Activated CD8-positive, alpha-beta memory T cell treated with anti-CD3 and anti-CD28 coated beads, Interleukin-2, amount 10 ng/mL, durations not matched to agents 7 days and 5 days (primary cell): ENCODE measurements at regions not wholly inside any gene's neighbourhood (a gene's known extent, or its start where the extent isn't known, plus 50 kb on each side); places are given as distances from the start of the nearest gene placed in this dataset.
"Not testable (repeated sequence)": the region's sequence is repeated elsewhere in the genome, so short reads cannot be mapped to it uniquely, and the experiment has no call there.

Source experiments
- ATAC-seq: fragments of 150-1000 bp; cut with Tn5 transposase; one replicate; pipeline ENCODE4 v1.10.0; 2021; ENCODE audit warnings: moderate library complexity
- CTCF ChIA-PET: fragments of 350-600 bp; sonication (Branson Sonifier 250); formaldehyde crosslinking; loops from one replicate; lab custom pipeline; 2021; ENCODE audit warnings: antibody characterized with exemption; lab: Charles Lee
- DNase-seq: peaks from one replicate; pipeline ENCODE4 v3.0.0-alpha.2; 2020
- H3K27ac Mint-ChIP-seq: one replicate; pipeline ENCODE4 v1.8.0; 2021; ENCODE audit warnings: mild to moderate bottlenecking, mixed read lengths
- H3K27me3 Mint-ChIP-seq: one replicate; pipeline ENCODE4 v1.8.0; 2021; ENCODE audit warnings: mixed read lengths
- H3K36me3 Mint-ChIP-seq: one replicate; pipeline ENCODE4 v1.8.0; 2021; ENCODE audit warnings: mild to moderate bottlenecking, mixed read lengths
- H3K4me1 Mint-ChIP-seq: one replicate; pipeline ENCODE4 v1.8.0; 2021; ENCODE audit warnings: mixed read lengths
- H3K4me3 Mint-ChIP-seq: one replicate; pipeline ENCODE4 v1.8.0; 2021; ENCODE audit warnings: mild to moderate bottlenecking, moderate library complexity, mixed read lengths
- H3K9me3 Mint-ChIP-seq: one replicate; pipeline ENCODE4 v1.8.0; 2022; ENCODE audit warnings: low read depth, mixed read lengths

GRCh38 chr6:3620937-3621336 lies 130.6 kb downstream of the PXDC1 start:
- Mint-ChIP-seq H3K9me3 (no peaks in the 10 kb centered on the region), H3K4me1 (peaks cover 8% of the 10 kb centered on the region), H3K4me3 (no peak overlapping the region), H3K27ac (no peak overlapping the region), H3K36me3 (no peaks in the 10 kb centered on the region), H3K27me3 (peaks cover 30% of the 10 kb centered on the region)
- peak; percentile 22 for DNase-seq
- CTCF ChIA-PET: no interaction called here
- no peak for ATAC-seq

- peaks cover 29% of the 10 kb centered on the region for H3K27me3 Mint-ChIP-seq
- no peak overlapping the region for H3K27ac Mint-ChIP-seq
- ATAC-seq (no peak), DNase-seq (peak; percentile 16)
- no peaks in the 10 kb centered on the region for H3K9me3 Mint-ChIP-seq
- peaks cover 8% of the 10 kb centered on the region for H3K4me1 Mint-ChIP-seq
- CTCF ChIA-PET: no interaction called here
- no peak overlapping the region for H3K4me3 Mint-ChIP-seq
- no peaks in the 10 kb centered on the region for H3K36me3 Mint-ChIP-seq
These were observed 131.1 kb downstream of the PXDC1 start for GRCh38 chr6:3620389-3620788.

DNA sequence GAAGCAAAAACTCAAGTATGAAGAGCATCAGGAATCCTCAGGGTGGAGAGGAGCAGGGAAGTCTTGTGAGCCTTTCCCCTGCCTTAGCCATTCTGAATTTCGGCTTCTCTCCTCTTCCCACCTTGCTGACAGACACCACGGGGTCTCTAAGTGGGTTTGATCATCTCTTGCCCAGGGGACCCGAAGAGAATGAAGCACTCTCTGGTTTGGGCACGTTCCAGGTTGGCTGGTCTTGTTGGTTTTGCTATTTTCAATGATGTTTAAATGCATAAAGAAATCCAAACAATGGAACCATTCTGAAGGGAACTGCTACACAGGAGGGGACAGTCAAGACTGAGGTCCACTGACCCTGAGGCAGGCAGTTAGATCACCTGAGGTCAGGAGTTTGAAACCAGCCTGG lies 131.7 kb downstream of the PXDC1 start:
- Mint-ChIP-seq H3K27ac (no peak overlapping the region), H3K27me3 (peaks cover 26% of the 10 kb centered on the region), H3K36me3 (no peaks in the 10 kb centered on the region), H3K4me1 (peaks cover 8% of the 10 kb centered on the region), H3K9me3 (no peaks in the 10 kb centered on the region), H3K4me3 (no peak overlapping the region)
- CTCF ChIA-PET: no interaction called here
- peak; percentile 1 for DNase-seq
- ATAC-seq: no peak

GRCh38 chr6:3619201-3619600 lies 132.3 kb downstream of the PXDC1 start:
- Mint-ChIP-seq H3K27ac (no peak overlapping the region), H3K27me3 (peaks cover 21% of the 10 kb centered on the region), H3K4me3 (no peak overlapping the region), H3K4me1 (peaks cover 8% of the 10 kb centered on the region), H3K9me3 (no peaks in the 10 kb centered on the region), H3K36me3 (no peaks in the 10 kb centered on the region)
- DNase-seq (peak; percentile 18), ATAC-seq (no peak)
- CTCF ChIA-PET: interaction anchor here (0.6 kb wide), 1 partner anchor 337 kb away, joined by 3 read pairs; no protein-coding TSS in a partner anchor

- H3K27me3 Mint-ChIP-seq: peaks cover 15% of the 10 kb centered on the region
- H3K4me1 Mint-ChIP-seq: peaks cover 4% of the 10 kb centered on the region
These were observed 132.9 kb downstream of the PXDC1 start for GRCh38 chr6:3618642-3619041.

DNA sequence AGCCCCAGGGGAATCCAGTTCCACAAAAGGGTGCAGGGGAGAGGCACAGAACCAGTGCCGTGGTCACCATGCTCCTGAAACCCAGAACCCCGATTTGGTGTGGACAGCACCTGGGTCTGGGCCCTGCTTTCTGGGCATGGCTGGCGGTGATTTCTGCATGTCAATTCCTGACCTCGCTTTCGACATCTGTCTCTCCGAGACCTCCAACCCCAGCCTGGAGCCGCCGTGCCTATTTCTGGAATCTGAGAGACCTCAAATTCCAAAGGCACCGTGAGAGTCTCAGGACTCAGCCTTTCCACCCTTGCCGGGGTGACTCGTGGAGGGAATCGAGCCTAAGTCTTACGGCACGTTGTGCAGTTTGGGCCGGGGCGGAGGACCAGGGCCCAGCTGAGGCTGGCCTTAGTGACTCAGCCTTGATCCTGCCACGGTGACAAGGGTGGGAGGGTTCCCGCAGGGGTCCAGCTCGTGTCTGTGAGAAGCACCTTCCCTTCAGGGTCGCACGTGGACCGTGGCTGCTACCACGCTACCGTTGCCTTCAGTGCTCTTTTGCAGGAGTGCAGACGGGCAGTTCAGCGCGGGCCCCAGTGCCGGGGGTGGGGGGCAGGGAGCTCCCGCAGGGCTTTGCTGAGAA lies 133.7 kb downstream of the PXDC1 start:
- Mint-ChIP-seq H3K27ac (no peak overlapping the region), H3K4me3 (no peak overlapping the region), H3K36me3 (no peaks in the 10 kb centered on the region), H3K4me1 (no peaks in the 10 kb centered on the region), H3K9me3 (no peaks in the 10 kb centered on the region), H3K27me3 (peaks cover 7% of the 10 kb centered on the region)
- no peak for ATAC-seq
- peak; percentile 30 for DNase-seq
- CTCF ChIA-PET: no interaction called here

More at GRCh38 chr6:3618642-3619041, 132.9 kb downstream of the PXDC1 start:
- Mint-ChIP-seq H3K9me3 (no peaks in the 10 kb centered on the region), H3K36me3 (no peaks in the 10 kb centered on the region), H3K27ac (no peak overlapping the region), H3K4me3 (no peak overlapping the region)
- DNase-seq: peak; percentile 12
- ATAC-seq: no peak
- CTCF ChIA-PET: interaction anchor here (0.6 kb wide), 1 partner anchor 336 kb away, joined by 3 read pairs; no protein-coding TSS in a partner anchor

DNA sequence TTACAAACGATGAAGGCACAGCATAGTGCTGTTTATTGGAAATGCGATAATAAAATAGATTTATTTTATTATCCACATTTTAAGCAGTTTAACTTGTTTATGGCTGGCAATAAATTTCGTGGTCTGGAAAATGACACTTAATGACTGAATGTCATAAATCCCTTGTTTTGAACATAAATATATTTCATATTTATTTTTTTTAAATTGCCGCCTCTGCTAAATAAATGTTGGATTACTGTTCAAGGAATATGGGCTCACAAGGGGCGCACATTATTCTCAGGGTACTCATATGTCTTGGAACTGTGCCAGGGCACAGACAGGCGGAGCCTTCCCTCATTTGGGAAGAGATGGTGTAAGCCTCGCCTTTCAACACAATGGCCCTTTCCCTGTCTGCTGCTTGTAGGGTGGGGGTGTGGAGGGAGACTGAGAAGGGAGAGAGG lies 134.3 kb downstream of the PXDC1 start:
- Mint-ChIP-seq H3K27ac (no peak overlapping the region), H3K27me3 (peaks cover 1% of the 10 kb centered on the region), H3K9me3 (no peaks in the 10 kb centered on the region), H3K4me1 (no peaks in the 10 kb centered on the region), H3K36me3 (no peaks in the 10 kb centered on the region), H3K4me3 (no peak overlapping the region)
- DNase-seq (peak; percentile 14), ATAC-seq (no peak)
- CTCF ChIA-PET: no interaction called here

GRCh38 chr6:3616565-3617176 lies 134.8 kb downstream of the PXDC1 start:
- CTCF ChIA-PET: no interaction called here
- H3K9me3 Mint-ChIP-seq: no peaks in the 10 kb centered on the region

GRCh38 chr6:3615391-3616380 lies 135.8 kb downstream of the PXDC1 start:
- DNase-seq: peak; percentile 12
- CTCF ChIA-PET: no interaction called here
- no peak overlapping the region for H3K4me3 Mint-ChIP-seq
- H3K27me3 Mint-ChIP-seq: no peaks in the 10 kb centered on the region
- no peaks in the 10 kb centered on the region for H3K9me3 Mint-ChIP-seq
- no peaks in the 10 kb centered on the region for H3K4me1 Mint-ChIP-seq
- no peaks in the 10 kb centered on the region for H3K36me3 Mint-ChIP-seq
- no peak for ATAC-seq
- no peak overlapping the region for H3K27ac Mint-ChIP-seq

More at GRCh38 chr6:3616565-3617176, 134.8 kb downstream of the PXDC1 start:
- ATAC-seq: no peak
- Mint-ChIP-seq H3K27ac (no peak overlapping the region), H3K36me3 (no peaks in the 10 kb centered on the region), H3K4me3 (no peak overlapping the region), H3K4me1 (no peaks in the 10 kb centered on the region), H3K27me3 (no peaks in the 10 kb centered on the region)
- peak; percentile 31 for DNase-seq

DNA sequence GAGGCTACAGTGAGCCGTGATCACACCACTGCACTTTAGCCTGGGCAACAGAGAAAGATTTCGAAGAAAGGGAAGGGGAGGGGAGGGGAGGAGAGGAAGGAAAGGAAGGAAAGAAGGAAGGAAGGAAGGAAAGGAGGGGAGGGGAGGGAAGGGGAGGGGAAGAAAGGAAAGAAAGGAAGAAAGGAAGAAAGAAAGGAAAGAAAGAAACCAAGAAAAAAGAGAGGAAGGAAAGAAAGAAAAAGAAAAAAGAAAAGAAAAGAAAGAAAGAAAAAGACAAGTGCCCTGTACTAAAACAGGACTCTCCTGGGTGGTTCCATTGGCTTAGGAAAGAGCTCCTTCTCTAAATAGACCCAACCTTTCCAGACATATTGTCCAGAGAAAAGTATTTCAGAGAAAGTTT lies 136.6 kb downstream of the PXDC1 start:
- DNase-seq (no peak), ATAC-seq (no peak)
- no peaks in the 10 kb centered on the region for H3K27me3 Mint-ChIP-seq
- H3K4me3 Mint-ChIP-seq: no peak overlapping the region
- CTCF ChIA-PET: no interaction called here
- no peaks in the 10 kb centered on the region for H3K36me3 Mint-ChIP-seq
- H3K4me1 Mint-ChIP-seq: no peaks in the 10 kb centered on the region
- no peaks in the 10 kb centered on the region for H3K9me3 Mint-ChIP-seq
- H3K27ac Mint-ChIP-seq: no peak overlapping the region

DNA sequence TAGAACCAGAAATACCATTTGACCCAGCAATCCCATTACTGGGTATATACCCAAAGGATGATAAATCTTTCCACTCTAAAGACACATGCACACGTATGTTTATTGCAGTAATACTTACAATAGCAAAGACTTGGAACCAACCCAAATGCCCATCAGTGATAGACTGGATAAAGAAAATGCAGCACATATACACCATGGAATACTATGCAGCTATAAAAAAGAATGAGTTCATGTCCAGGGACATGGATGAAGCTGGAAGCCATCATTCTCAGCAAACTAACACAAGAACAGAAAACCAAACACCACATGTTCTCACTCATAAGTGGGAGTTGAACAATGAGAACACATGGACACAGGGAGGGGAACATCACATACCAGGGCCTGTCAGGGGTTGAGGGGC lies 137.9 kb downstream of the PXDC1 start:
- ATAC-seq, H3K27ac Mint-ChIP-seq, H3K4me1 Mint-ChIP-seq, H3K9me3 Mint-ChIP-seq, DNase-seq, H3K27me3 Mint-ChIP-seq, H3K4me3 Mint-ChIP-seq, H3K36me3 Mint-ChIP-seq, CTCF ChIA-PET: not testable (repeated sequence)

DNA sequence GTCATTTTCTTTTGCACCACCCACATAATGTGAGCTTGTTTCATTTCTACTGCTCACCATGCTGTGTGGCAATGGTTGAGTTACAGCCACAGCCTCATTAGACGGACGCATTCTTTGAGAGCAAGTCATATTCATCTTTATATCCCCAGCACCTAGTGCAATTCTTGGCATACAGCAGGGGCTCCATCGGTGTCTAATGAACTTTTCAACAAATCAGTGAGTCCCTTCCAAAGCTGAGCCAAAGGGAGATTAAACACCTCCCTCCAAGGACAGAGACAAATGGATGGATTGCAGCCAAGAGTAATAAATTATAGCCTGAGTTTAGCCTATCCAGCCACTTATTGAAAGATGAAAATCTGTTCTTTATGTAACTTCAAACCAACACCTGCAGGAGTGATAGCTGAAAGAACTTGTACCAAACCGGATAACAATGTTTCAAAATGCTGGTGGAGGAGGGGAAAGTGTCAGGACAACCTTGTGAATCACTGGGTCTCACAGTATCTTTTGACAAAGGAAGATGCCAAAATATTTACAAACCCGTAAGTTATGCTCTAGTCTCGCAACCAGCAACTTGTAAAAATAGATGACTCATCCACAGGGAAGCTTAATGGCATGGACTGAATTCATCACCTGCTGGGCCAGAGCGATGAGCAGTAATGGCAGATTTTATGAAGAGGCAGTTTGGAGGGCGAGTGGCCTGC lies 139.0 kb downstream of the PXDC1 start:
- CTCF ChIA-PET: no interaction called here
- ATAC-seq (no peak), DNase-seq (peak; percentile 12)
- Mint-ChIP-seq H3K36me3 (no peaks in the 10 kb centered on the region), H3K4me3 (no peak overlapping the region), H3K4me1 (no peaks in the 10 kb centered on the region), H3K9me3 (no peaks in the 10 kb centered on the region), H3K27me3 (no peaks in the 10 kb centered on the region), H3K27ac (no peak overlapping the region)

GRCh38 chr6:3610921-3611320 lies 140.6 kb downstream of the PXDC1 start:
- H3K36me3 Mint-ChIP-seq: no peaks in the 10 kb centered on the region
- peak; percentile 11 for DNase-seq
- no peak for ATAC-seq
- no peaks in the 10 kb centered on the region for H3K9me3 Mint-ChIP-seq
- no peaks in the 10 kb centered on the region for H3K4me1 Mint-ChIP-seq
- H3K27ac Mint-ChIP-seq: no peak overlapping the region
- H3K4me3 Mint-ChIP-seq: no peak overlapping the region
- CTCF ChIA-PET: no interaction called here
- H3K27me3 Mint-ChIP-seq: peaks cover 3% of the 10 kb centered on the region
